Testis (tissue), 2 donors: ENCODE measurements at regions not wholly inside any gene's neighbourhood (a gene's known extent, or its start where the extent isn't known, plus 50 kb on each side); places are given as distances from the start of the nearest gene placed in this dataset.

Experiments used
- DNase-seq: peaks from one replicate; pipeline ENCODE4 v3.0.0-alpha.2; 2019
- H3K27ac ChIP-seq, 2 donors: fragments of 200-600 bp; sonication (generic); one replicate each; pipeline ENCODE4 v1.5.1; 2019
- H3K27me3 ChIP-seq: fragments of 200-600 bp; sonication (generic); one replicate; pipeline ENCODE4 v1.5.1; 2019
- H3K36me3 ChIP-seq: fragments of 200-600 bp; sonication (generic); one replicate; pipeline ENCODE4 v1.5.1; 2017; ENCODE audit warnings: low read depth; ENCODE audit errors: missing control alignments
- H3K4me1 ChIP-seq: fragments of 200-600 bp; sonication (generic); one replicate; pipeline ENCODE4 v1.5.1; 2019
- H3K4me3 ChIP-seq, 2 donors: fragments of 200-600 bp; sonication (generic); one replicate each; pipeline ENCODE4 v1.5.1; 2017 to 2019
- H3K9me3 ChIP-seq: fragments of 200-600 bp; sonication (generic); one replicate; pipeline ENCODE4 v1.5.1; 2017
- POLR2A ChIP-seq: fragments of 450-650 bp; IDR thresholded peaks from one replicate; pipeline ENCODE4 v1.6.1; 2017; ENCODE audit warnings: antibody characterized with exemption, mild to moderate bottlenecking, moderate library complexity
- WGBS, 2 donors: methylation state at CpG; one replicate each; pipeline ENCODE4 v1.1.5; 2018; 5-methylcytosine and 5-hydroxymethylcytosine counted together
- intact Hi-C: fragments of 100-400 bp; cut with DNase I; formaldehyde crosslinking; loops from one replicate; pipeline ENCODE4 v1.15.1; 2023; ENCODE audit warnings: low total_unique reads
- TF ChIP-seq, protein P1 (sequence below), 3 experiments: fragments of 450-650 bp in 2 of 3; fragments of 200-600 bp in 1 of 3; sonication (generic) in 1 of 3; IDR thresholded peaks; one replicate each; pipeline ENCODE4 v1.5.1; 2016 to 2019; ENCODE audit warnings: antibody characterized with exemption in 3 of 3, mild to moderate bottlenecking in 2 of 3, moderate library complexity in 1 of 3

DNA sequence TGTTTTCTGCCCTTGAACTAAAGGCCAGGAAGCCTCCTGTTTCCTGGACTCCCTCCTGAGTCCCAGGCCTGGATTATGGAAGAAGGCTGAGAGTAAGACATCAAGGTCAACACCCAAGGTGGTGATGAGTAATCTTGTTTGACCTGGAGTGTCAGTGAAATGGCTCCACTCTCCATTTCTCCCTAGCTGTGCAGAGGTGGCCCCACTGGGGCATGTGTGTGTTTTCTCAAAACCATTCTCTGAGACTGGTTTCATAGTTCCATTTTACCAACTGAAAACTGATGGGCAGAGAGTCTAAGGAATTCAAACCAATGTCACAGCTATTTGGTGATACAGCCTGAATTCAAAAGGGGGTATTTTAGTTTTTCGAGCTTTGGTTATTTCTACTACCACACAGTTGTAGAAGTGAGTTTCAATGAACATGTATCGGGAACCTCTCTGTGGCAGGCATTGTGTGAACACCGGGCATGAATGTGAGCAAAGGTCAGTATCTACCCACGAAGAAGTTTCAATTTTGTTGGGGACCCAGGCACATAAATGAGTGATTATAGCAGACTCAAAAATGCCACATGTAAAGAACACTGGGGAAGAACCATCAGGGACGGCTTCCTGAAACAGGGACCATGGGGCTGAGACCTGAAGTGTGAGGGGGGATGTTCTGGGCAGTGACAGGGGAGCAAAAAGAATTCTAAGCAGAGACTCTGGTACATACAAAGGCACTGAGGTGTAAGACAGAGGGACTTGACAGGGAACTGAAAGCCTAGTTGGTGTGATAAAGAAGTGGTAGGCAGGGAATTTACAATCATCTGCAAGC, 269.6 kb upstream of the KLF4 start:
- H3K27ac ChIP-seq = no peak overlapping the region
- 91 to 93% methylated on average over 5 of the region's 5 CpGs for WGBS, 2 donors

DNA sequence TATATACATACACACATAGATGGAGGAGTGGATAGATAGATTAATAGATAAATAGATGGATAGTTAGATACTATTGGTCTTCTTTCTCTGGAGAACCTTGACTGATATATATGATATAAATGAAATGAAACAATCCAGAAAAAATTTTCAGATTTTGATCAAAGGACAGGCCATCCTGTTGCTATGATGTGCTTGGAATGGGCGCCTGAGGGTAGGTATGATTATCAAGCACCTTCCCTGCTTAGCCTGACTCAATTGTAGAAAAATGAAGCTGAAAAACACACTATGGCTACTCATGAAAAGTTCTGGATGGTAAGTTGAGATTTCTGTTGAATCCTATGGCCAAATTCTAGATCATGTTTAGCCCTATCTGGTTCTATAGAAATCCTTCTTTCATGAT, 266.5 kb upstream of the KLF4 start:
- 88 to 97% methylated on average over 1 of the region's 1 CpG for WGBS, 2 donors
- Histone ChIP-seq H3K4me1 (peaks cover 13% of the 10 kb centered on the region), H3K36me3 (no peaks in the 10 kb centered on the region), H3K27me3 (no peaks in the 10 kb centered on the region), H3K27ac (no peak overlapping the region), H3K4me3 (no peak overlapping the region), H3K9me3 (no peaks in the 10 kb centered on the region)
- no peak for DNase-seq
- intact Hi-C loops = no loop called here
- TF ChIP-seq, protein P1, sequence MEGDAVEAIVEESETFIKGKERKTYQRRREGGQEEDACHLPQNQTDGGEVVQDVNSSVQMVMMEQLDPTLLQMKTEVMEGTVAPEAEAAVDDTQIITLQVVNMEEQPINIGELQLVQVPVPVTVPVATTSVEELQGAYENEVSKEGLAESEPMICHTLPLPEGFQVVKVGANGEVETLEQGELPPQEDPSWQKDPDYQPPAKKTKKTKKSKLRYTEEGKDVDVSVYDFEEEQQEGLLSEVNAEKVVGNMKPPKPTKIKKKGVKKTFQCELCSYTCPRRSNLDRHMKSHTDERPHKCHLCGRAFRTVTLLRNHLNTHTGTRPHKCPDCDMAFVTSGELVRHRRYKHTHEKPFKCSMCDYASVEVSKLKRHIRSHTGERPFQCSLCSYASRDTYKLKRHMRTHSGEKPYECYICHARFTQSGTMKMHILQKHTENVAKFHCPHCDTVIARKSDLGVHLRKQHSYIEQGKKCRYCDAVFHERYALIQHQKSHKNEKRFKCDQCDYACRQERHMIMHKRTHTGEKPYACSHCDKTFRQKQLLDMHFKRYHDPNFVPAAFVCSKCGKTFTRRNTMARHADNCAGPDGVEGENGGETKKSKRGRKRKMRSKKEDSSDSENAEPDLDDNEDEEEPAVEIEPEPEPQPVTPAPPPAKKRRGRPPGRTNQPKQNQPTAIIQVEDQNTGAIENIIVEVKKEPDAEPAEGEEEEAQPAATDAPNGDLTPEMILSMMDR (IDR thresholded peaks at IDR 0.05) = no peak
- no peak for TF ChIP-seq POLR2A

More for the DNA sequence above, 269.6 kb upstream of the KLF4 start:
- Histone ChIP-seq H3K4me3 (no peak overlapping the region), H3K27me3 (no peaks in the 10 kb centered on the region), H3K36me3 (no peaks in the 10 kb centered on the region), H3K4me1 (no peaks in the 10 kb centered on the region), H3K9me3 (no peaks in the 10 kb centered on the region)
- TF ChIP-seq POLR2A = no peak
- TF ChIP-seq, protein P1 (IDR thresholded peaks at IDR 0.05) = no peak
- no peak for DNase-seq
- intact Hi-C loops = no loop called here

DNA sequence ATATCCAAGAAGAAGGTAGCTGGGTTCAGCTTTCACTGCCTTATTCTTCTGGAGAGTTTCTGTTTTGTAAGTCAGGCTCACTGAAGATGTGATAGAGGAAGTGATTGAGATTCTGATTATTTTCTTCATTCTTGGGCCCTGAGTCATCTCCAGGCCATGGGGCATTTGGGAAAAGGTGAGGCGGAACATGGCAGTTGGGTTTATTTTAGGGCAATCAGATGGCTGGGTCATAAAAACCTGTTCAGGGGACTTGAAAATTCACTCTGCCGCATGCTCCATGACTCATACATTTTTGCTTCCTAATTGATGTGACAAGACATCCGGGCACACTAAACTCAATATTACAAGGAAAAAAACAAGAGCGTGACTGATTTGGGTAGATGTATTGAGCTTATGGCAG, 265.7 kb upstream of the KLF4 start:
- 63 to 65% methylated on average over 4 of the region's 4 CpGs for WGBS, 2 donors
- Histone ChIP-seq H3K4me1 (peaks cover 19% of the 10 kb centered on the region), H3K27me3 (no peaks in the 10 kb centered on the region), H3K27ac (no peak overlapping the region), H3K4me3 (no peak overlapping the region), H3K9me3 (no peaks in the 10 kb centered on the region), H3K36me3 (no peaks in the 10 kb centered on the region)
- no peak for DNase-seq
- intact Hi-C loops = no loop called here
- TF ChIP-seq POLR2A = no peak
- TF ChIP-seq, protein P1 (IDR thresholded peaks at IDR 0.05) = no peak

DNA sequence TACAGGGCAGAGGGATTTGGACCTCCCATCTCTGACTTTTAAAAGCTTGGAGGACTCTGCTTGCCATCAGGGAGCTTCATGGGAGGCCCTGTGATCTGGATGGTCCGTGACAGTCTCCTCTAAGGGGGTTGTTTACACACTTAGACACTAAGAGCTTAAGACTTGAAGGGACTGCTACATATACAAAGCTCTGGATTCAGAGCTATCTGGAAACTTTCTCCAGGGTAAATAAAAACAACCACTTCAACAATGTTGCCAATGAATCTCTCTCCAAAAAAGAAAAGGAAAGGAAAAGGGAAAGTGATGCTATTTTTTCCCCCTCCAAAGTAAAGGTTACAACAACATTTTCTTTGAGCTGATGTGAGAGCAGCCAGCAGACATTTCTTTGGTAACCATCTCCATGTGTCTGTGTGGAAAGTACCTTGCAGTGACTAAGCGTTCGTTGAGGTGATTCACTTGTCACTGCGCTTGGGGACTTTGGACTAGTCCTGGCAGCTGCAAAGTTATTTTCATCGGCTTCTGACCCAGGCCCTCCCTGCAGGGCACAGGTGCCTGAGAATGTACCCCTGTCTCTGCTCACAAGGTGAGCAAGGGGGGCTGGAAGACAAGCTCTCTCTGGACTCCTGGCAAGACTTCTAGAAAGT, 262.1 kb upstream of the KLF4 start:
- no peak for DNase-seq

More for the DNA sequence above, 262.1 kb upstream of the KLF4 start:
- no peaks in the 10 kb centered on the region for H3K27me3 ChIP-seq
- TF ChIP-seq, protein P1 (IDR thresholded peaks at IDR 0.05) = no peak
- TF ChIP-seq POLR2A = no peak
- H3K36me3 ChIP-seq = no peaks in the 10 kb centered on the region
- no peaks in the 10 kb centered on the region for H3K9me3 ChIP-seq
- WGBS, 2 donors = 25 to 44% methylated on average over 5 of the region's 5 CpGs
- no peak overlapping the region for H3K4me3 ChIP-seq
- peak overlapping the region; percentile 72 to 84 for H3K27ac ChIP-seq
- intact Hi-C loops = no loop called here
- H3K4me1 ChIP-seq = peaks cover 34% of the 10 kb centered on the region
